ENCODE measurements at regions not wholly inside any gene's neighbourhood (a gene's known extent, or its start where the extent isn't known, plus 50 kb on each side); places are given as distances from the start of the nearest gene placed in this dataset.

GRCh38 chr2:161552015-161552414, 72.2 kb upstream of the SLC4A10 start:
- no peaks in the 10 kb centered on the region for H3K27me3 ChIP-seq (ENCODE audit: control insufficient read depth, insufficient read depth, low read length)
- H3K36me3 ChIP-seq (replicated peaks; ENCODE audit: control insufficient read depth, insufficient read depth, low read length), result no peaks in the 10 kb centered on the region
- no peak overlapping the region for H3K4me3 ChIP-seq (ENCODE audit: insufficient read depth, low read depth, low read length)
- no peak for DNase-seq

GRCh38 chr2:161555826-161556225, 68.4 kb upstream of the SLC4A10 start:
- no peak for DNase-seq
- H3K36me3 ChIP-seq (replicated peaks; ENCODE audit: control insufficient read depth, insufficient read depth, low read length), result no peaks in the 10 kb centered on the region
- no peaks in the 10 kb centered on the region for H3K27me3 ChIP-seq (ENCODE audit: control insufficient read depth, insufficient read depth, low read length)
- H3K4me3 ChIP-seq (ENCODE audit: insufficient read depth, low read depth, low read length), result no peak overlapping the region

- DNase-seq, result no peak
- Histone ChIP-seq H3K36me3 (replicated peaks; ENCODE audit: control insufficient read depth, insufficient read depth, low read length) (no peaks in the 10 kb centered on the region), H3K27me3 (ENCODE audit: control insufficient read depth, insufficient read depth, low read length) (no peaks in the 10 kb centered on the region), H3K4me3 (ENCODE audit: insufficient read depth, low read depth, low read length) (no peak overlapping the region)
These were observed 67.8 kb upstream of the SLC4A10 start for GRCh38 chr2:161556440-161556839.

DNA sequence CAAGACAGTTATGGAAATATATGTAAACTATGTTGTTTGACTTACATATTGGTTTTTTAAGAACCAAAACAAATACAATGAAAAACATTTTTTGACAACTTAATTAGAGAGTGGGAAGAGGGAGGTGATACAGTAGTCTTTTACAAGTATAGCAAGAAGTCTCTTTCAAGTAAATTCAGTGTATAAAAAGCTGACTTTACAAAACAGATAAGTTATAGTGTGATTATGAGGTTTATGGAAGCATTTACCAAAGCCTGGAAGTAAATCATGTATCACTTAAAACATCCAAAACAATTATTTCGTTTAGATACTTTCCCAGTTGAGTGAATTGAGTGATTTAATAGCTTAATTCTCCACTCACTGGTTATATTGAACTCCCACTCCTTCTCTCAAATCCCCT, 66.7 kb upstream of the SLC4A10 start:
- H3K4me3 ChIP-seq (ENCODE audit: insufficient read depth, low read depth, low read length), result no peak overlapping the region
- DNase-seq, result no peak
- no peaks in the 10 kb centered on the region for H3K27me3 ChIP-seq (ENCODE audit: control insufficient read depth, insufficient read depth, low read length)
- no peaks in the 10 kb centered on the region for H3K36me3 ChIP-seq (replicated peaks; ENCODE audit: control insufficient read depth, insufficient read depth, low read length)

DNA sequence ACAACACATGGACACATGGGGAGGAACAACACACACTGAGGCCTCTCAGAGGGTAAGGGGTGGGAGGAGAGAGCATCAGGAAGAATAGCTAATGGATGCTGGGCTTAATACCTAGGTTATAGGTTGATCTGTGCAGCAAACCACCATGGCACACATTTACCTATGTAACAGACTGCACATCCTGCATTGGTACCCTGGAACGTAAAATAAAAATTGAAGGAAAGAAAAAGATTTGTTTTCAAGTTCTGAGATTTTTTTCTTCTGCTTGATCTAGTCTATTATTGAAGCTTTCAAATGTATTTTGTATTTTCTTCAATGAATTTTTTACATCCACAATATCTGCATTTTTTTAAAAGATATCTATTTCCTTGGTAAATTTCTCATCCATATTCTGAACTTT, 59.3 kb upstream of the SLC4A10 start:
- Histone ChIP-seq H3K27me3 (ENCODE audit: control insufficient read depth, insufficient read depth, low read length) (no peaks in the 10 kb centered on the region), H3K4me3 (ENCODE audit: insufficient read depth, low read depth, low read length) (no peak overlapping the region), H3K36me3 (replicated peaks; ENCODE audit: control insufficient read depth, insufficient read depth, low read length) (no peaks in the 10 kb centered on the region)
- no peak for DNase-seq

GRCh38 chr2:161569401-161569800, 54.8 kb upstream of the SLC4A10 start:
- Histone ChIP-seq H3K4me3 (ENCODE audit: insufficient read depth, low read depth, low read length) (no peak overlapping the region), H3K27me3 (ENCODE audit: control insufficient read depth, insufficient read depth, low read length) (no peaks in the 10 kb centered on the region), H3K36me3 (replicated peaks; ENCODE audit: control insufficient read depth, insufficient read depth, low read length) (no peaks in the 10 kb centered on the region)
- no peak for DNase-seq

DNA sequence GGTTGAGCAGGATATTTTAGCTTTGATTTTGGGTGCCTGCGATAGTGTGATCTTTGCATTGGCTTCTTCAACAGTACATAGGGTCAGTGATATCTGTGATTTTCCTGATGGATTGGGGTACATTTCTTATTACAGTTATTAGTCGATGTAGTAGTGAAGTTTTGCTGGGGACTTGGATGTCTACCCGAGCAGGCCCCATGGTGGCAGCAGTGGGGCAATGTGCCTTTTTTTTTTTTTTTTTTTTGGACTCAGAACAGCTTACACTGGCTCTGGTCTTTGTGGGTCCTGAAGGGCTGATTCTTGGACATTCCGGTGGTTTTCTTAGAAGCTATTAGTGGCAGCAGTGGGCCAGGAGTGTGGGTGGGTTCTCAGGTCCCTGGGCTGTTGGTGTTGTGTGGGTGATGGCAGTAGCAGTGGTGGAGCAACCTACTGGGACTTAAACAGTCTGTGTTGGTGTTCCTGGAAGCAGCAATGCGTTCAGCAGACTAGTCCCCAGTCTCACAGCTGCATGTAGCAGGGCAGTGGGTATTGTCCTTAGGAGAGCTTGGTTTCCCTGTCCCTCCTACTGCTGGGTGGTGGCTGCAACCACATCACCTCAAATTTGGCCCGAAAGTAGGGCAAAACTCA, 53.7 kb upstream of the SLC4A10 start:
- Histone ChIP-seq H3K4me3 (ENCODE audit: insufficient read depth, low read depth, low read length) (no peak overlapping the region), H3K27me3 (ENCODE audit: control insufficient read depth, insufficient read depth, low read length) (no peaks in the 10 kb centered on the region), H3K36me3 (replicated peaks; ENCODE audit: control insufficient read depth, insufficient read depth, low read length) (no peaks in the 10 kb centered on the region)
- peak; percentile 27 for DNase-seq

- no peak overlapping the region for H3K4me3 ChIP-seq (ENCODE audit: insufficient read depth, low read depth, low read length)
- DNase-seq, result no peak
- H3K27me3 ChIP-seq (ENCODE audit: control insufficient read depth, insufficient read depth, low read length), result no peaks in the 10 kb centered on the region
- no peaks in the 10 kb centered on the region for H3K36me3 ChIP-seq (replicated peaks; ENCODE audit: control insufficient read depth, insufficient read depth, low read length)
These were observed 53.2 kb upstream of the SLC4A10 start for GRCh38 chr2:161571051-161571429.

Data from H7 (cell line).